ENCODE measurements at regions not wholly inside any gene's neighbourhood (a gene's known extent, or its start where the extent isn't known, plus 50 kb on each side); places are given as distances from the start of the nearest gene placed in this dataset.

- TF ChIP-seq CTCF (IDR thresholded peaks at IDR 0.05; ENCODE audit: low read depth, low read length, missing control alignments): no peak
- DNase-seq (ENCODE audit: extremely low read depth, low read depth): no peak
- no peak overlapping the region for H3K4me3 ChIP-seq (replicated peaks; ENCODE audit: low read depth, low read length)
Measured at GRCh38 chr7:20035279-20035875, 181.8 kb downstream of the MACC1 start.

- TF ChIP-seq CTCF (IDR thresholded peaks at IDR 0.05; ENCODE audit: low read depth, low read length, missing control alignments): no peak
- no peak overlapping the region for H3K4me3 ChIP-seq (replicated peaks; ENCODE audit: low read depth, low read length)
- DNase-seq (ENCODE audit: extremely low read depth, low read depth): no peak
Measured at GRCh38 chr7:20033621-20034400, 183.4 kb downstream of the MACC1 start.

GRCh38 chr7:20032741-20033140 is 184.4 kb downstream of the MACC1 start:
- no peak for DNase-seq (ENCODE audit: extremely low read depth, low read depth)
- no peak for TF ChIP-seq CTCF (IDR thresholded peaks at IDR 0.05; ENCODE audit: low read depth, low read length, missing control alignments)

GRCh38 chr7:20030915-20031362 is 186.2 kb downstream of the MACC1 start:
- no peak overlapping the region for H3K4me3 ChIP-seq (replicated peaks; ENCODE audit: low read depth, low read length)
- no peak for DNase-seq (ENCODE audit: extremely low read depth, low read depth)
- no peak for TF ChIP-seq CTCF (IDR thresholded peaks at IDR 0.05; ENCODE audit: low read depth, low read length, missing control alignments)

More at GRCh38 chr7:20032741-20033140, 184.4 kb downstream of the MACC1 start:
- no peak overlapping the region for H3K4me3 ChIP-seq (replicated peaks; ENCODE audit: low read depth, low read length)

- no peak overlapping the region for H3K4me3 ChIP-seq (replicated peaks; ENCODE audit: low read depth, low read length)
- DNase-seq (ENCODE audit: extremely low read depth, low read depth): no peak
- no peak for TF ChIP-seq CTCF (IDR thresholded peaks at IDR 0.05; ENCODE audit: low read depth, low read length, missing control alignments)
Measured at GRCh38 chr7:20030417-20030816, 186.8 kb downstream of the MACC1 start.

GRCh38 chr7:20026762-20027161 is 190.4 kb downstream of the MACC1 start:
- no peak for DNase-seq (ENCODE audit: extremely low read depth, low read depth)
- TF ChIP-seq CTCF (IDR thresholded peaks at IDR 0.05; ENCODE audit: low read depth, low read length, missing control alignments): no peak
- H3K4me3 ChIP-seq (replicated peaks; ENCODE audit: low read depth, low read length): no peak overlapping the region

Measured in HFF-Myc (cell line).